Spleen (tissue), 11 donors: ENCODE measurements at regions not wholly inside any gene's neighbourhood (a gene's known extent, or its start where the extent isn't known, plus 50 kb on each side); places are given as distances from the start of the nearest gene placed in this dataset.

Experiments
- DNase-seq: peaks from one replicate; pipeline ENCODE4 v3.0.0-alpha.2; 2020
- H3K27ac ChIP-seq, 8 donors: fragments of 200-600 bp; sonication (generic) in 7 of 8; 1 replicate in 4 of 8; 2 replicates in 4 of 8; pipeline versions ENCODE4 v1.5.0 to v1.8.0; 2016 to 2021; ENCODE audit warnings: inconsistent platforms in 4 of 8, mild to moderate bottlenecking in 4 of 8, moderate library complexity in 1 of 8
- H3K27me3 ChIP-seq, 7 donors: fragments of 200-600 bp; sonication (generic) in 6 of 7; replicated peaks in 1 of 7; 1 replicate in 4 of 7; 2 replicates in 3 of 7; pipeline versions ENCODE4 v1.5.0 to v1.8.0; 2016 to 2021; ENCODE audit warnings: inconsistent platforms in 3 of 7, mild to moderate bottlenecking in 1 of 7
- H3K36me3 ChIP-seq, 6 donors: fragments of 200-600 bp; sonication (generic) in 5 of 6; 1 replicate in 4 of 6; 2 replicates in 2 of 6; pipeline versions ENCODE4 v1.5.0 to v1.8.0; 2016 to 2021; ENCODE audit warnings: inconsistent platforms in 2 of 6
- H3K4me1 ChIP-seq, 6 donors: fragments of 200-600 bp; sonication (generic) in 5 of 6; 1 replicate in 3 of 6; 2 replicates in 3 of 6; pipeline versions ENCODE4 v1.5.0 to v1.8.0; 2016 to 2021; ENCODE audit warnings: inconsistent platforms in 3 of 6
- H3K4me3 ChIP-seq, 8 donors: fragments of 200-600 bp; sonication (generic) in 7 of 8; 1 replicate in 4 of 8; 2 replicates in 4 of 8; pipeline versions ENCODE4 v1.5.0 to v1.8.0; 2016 to 2021; ENCODE audit warnings: inconsistent platforms in 4 of 8, mild to moderate bottlenecking in 4 of 8, moderate library complexity in 2 of 8
- H3K9me3 ChIP-seq, 8 donors: fragments of 200-600 bp; sonication (generic) in 7 of 8; 1 replicate in 4 of 8; 2 replicates in 4 of 8; pipeline versions ENCODE4 v1.5.0 to v1.8.0; 2016 to 2021; ENCODE audit warnings: inconsistent platforms in 4 of 8
- CTCF ChIP-seq, 11 experiments: fragments of 200-600 bp in 7 of 11; fragments of 450-650 bp in 4 of 11; sonication (generic) in 4 of 11; IDR thresholded peaks in 8 of 11; conservative IDR thresholded peaks in 3 of 11; 1 replicate in 7 of 11; 2 replicates in 4 of 11; pipeline versions ENCODE4 v1.4.0 to v1.8.0; 2016 to 2021; ENCODE audit warnings: antibody characterized with exemption in 11 of 11, inconsistent platforms in 4 of 11, mild to moderate bottlenecking in 1 of 11
- POLR2A ChIP-seq, 3 donors: fragments of 450-650 bp; IDR thresholded peaks; one replicate each; pipeline ENCODE4 v1.5.1; 2017; ENCODE audit warnings: antibody characterized with exemption in 3 of 3, mild to moderate bottlenecking in 1 of 3
- POLR2AphosphoS5 ChIP-seq, 3 donors: sonication (generic); formaldehyde crosslinking; IDR thresholded peaks; one replicate each; pipeline ENCODE4 v1.5.1; 2017; ENCODE audit warnings: antibody characterized with exemption in 3 of 3
- whole genome bisulfite sequencing, 5 donors: extraction: QIAGEN DNeasy Blood & Tissue Kit in 3 of 5; methylation state at CpG; one replicate each; pipeline versions ENCODE4 v1.1.5 to v1.1.7; 2013 to 2018; 5-methylcytosine and 5-hydroxymethylcytosine counted together
- intact Hi-C: fragments of 100-400 bp; cut with DNase I; formaldehyde crosslinking; loops from one replicate; pipeline ENCODE4 v1.15.0; 2023; ENCODE audit warnings: low total_unique reads
- donor health status: healthy with polysubstance abuse.
- donor health status: DM: no; HTN: no; CAD: no; lungs with moderate emphysema.
- donor health status: DM: no; HTN: no; CAD: no.
- donor health status: Bipolar disorder and iron deficiency.
- donor health status: healthy.
- donor health status: DM: no; HTN: no; CAD: no.
- donor health status: DM: yes; HTN: yes; CAD: no.

DNA sequence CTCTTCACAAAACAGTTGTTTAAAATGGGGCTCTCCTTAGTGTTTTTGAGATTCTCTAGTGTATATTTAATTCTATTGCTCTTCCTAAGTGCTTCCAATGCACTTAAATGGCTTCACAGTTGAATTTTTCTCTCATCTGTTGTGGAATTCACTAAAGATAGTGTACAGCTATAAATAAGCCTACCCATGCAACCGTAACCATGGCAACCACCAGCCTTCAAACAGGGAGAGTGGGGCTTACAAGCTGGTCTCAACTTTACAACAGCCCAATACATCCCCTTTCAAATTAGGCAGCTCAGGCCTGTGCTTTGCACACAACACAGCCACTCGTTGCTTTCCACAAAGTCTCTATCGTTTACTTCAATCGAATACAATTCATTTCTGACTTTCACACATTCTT is 144.0 kb upstream of the PLPPR1 start:
- Histone ChIP-seq H3K36me3 (no peaks in the 10 kb centered on the region), H3K9me3 (no peaks in the 10 kb centered on the region), H3K27ac (no peak overlapping the region), H3K27me3 (no peaks in the 10 kb centered on the region), H3K4me3 (no peak overlapping the region), H3K4me1 (no peaks in the 10 kb centered on the region)
- intact Hi-C loops, result no loop called here
- WGBS, 5 donors, result 76 to 87% (median 80%) methylated on average over 4 of the region's 4 CpGs
- DNase-seq, result no peak
- no peak for TF ChIP-seq CTCF (IDR thresholded peaks at IDR 0.05 in 8 of 11, conservative IDR thresholded peaks at IDR 0.05 in 3 of 11)

- 30 to 48% (median 40%) methylated on average over 3 of the region's 3 CpGs for WGBS, 5 donors
- no peak for TF ChIP-seq POLR2AphosphoS5 (IDR thresholded peaks at IDR 0.05)
- no peak for TF ChIP-seq POLR2A (IDR thresholded peaks at IDR 0.05)
- no peak for TF ChIP-seq CTCF (IDR thresholded peaks at IDR 0.05 in 8 of 11, conservative IDR thresholded peaks at IDR 0.05 in 3 of 11)
- DNase-seq, result no peak
- intact Hi-C loops, result no loop called here
- no peaks in the 10 kb centered on the region for H3K9me3 ChIP-seq
- H3K4me3 ChIP-seq, result no peak overlapping the region
- H3K4me1 ChIP-seq, result no peaks in the 10 kb centered on the region
- H3K27ac ChIP-seq, result no peak overlapping the region
- H3K36me3 ChIP-seq, result no peaks in the 10 kb centered on the region
- H3K27me3 ChIP-seq, result peaks cover 0 to 3% (median 0%) of the 10 kb centered on the region in 7 donors
Measured at GRCh38 chr9:100890321-100890720, 138.2 kb upstream of the PLPPR1 start.

DNA sequence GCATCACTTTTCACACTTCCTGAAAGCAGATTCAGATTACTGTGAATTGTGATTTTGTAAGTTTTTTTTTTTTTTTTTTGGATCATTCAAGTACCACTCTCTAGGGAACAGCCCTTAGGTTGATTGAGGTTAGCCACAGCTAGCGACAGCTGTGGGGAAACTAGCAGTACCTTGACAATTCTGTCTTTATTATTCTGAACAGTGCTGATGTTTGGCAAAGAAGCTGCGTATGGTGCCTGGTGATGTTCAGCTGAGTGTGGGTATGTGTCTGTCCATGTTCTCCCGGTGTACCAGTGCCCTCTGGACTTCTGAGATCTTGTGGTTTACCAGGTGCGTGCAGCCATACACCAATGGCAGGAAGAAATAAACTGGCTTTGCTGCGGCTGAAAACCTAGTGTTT is 117.3 kb upstream of the PLPPR1 start:
- WGBS, 5 donors, result 68 to 84% (median 75%) methylated on average over 5 of the region's 5 CpGs
- H3K4me1 ChIP-seq, result no peaks in the 10 kb centered on the region
- no peak for TF ChIP-seq CTCF (IDR thresholded peaks at IDR 0.05 in 8 of 11, conservative IDR thresholded peaks at IDR 0.05 in 3 of 11)
- TF ChIP-seq POLR2AphosphoS5 (IDR thresholded peaks at IDR 0.05), result no peak
- TF ChIP-seq POLR2A (IDR thresholded peaks at IDR 0.05), result no peak
- intact Hi-C loops, result no loop called here
- H3K9me3 ChIP-seq, result no peaks in the 10 kb centered on the region
- DNase-seq, result no peak
- no peaks in the 10 kb centered on the region for H3K36me3 ChIP-seq
- H3K4me3 ChIP-seq, result no peak overlapping the region
- H3K27me3 ChIP-seq, result no peaks in the 10 kb centered on the region
- H3K27ac ChIP-seq, result no peak overlapping the region

- 32 to 57% (median 44%) methylated on average over 1 of the region's 1 CpG for WGBS, 5 donors
- Histone ChIP-seq H3K4me3 (no peak overlapping the region), H3K4me1 (no peaks in the 10 kb centered on the region), H3K9me3 (no peaks in the 10 kb centered on the region), H3K36me3 (no peaks in the 10 kb centered on the region), H3K27me3 (no peaks in the 10 kb centered on the region), H3K27ac (no peak overlapping the region)
- DNase-seq, result no peak
- intact Hi-C loops, result no loop called here
- no peak for TF ChIP-seq POLR2AphosphoS5 (IDR thresholded peaks at IDR 0.05)
Measured at GRCh38 chr9:100913257-100913656, 115.3 kb upstream of the PLPPR1 start.

- no peak overlapping the region for H3K27ac ChIP-seq
- no peaks in the 10 kb centered on the region for H3K36me3 ChIP-seq
- intact Hi-C loops, result no loop called here
- TF ChIP-seq CTCF (IDR thresholded peaks at IDR 0.05 in 8 of 11, conservative IDR thresholded peaks at IDR 0.05 in 3 of 11) (no peak), POLR2AphosphoS5 (IDR thresholded peaks at IDR 0.05) (no peak), POLR2A (IDR thresholded peaks at IDR 0.05) (no peak)
- H3K4me1 ChIP-seq, result no peaks in the 10 kb centered on the region
- no peak for DNase-seq
- 86 to 97% (median 94%) methylated on average over 3 of the region's 3 CpGs for WGBS, 5 donors
- H3K9me3 ChIP-seq, result no peaks in the 10 kb centered on the region
- H3K4me3 ChIP-seq, result no peak overlapping the region
- no peaks in the 10 kb centered on the region for H3K27me3 ChIP-seq
Measured at GRCh38 chr9:100914266-100914665, 114.3 kb upstream of the PLPPR1 start.
